ENCODE measurements at regions not wholly inside any gene's neighbourhood (a gene's known extent, or its start where the extent isn't known, plus 50 kb on each side); places are given as distances from the start of the nearest gene placed in this dataset.

DNA sequence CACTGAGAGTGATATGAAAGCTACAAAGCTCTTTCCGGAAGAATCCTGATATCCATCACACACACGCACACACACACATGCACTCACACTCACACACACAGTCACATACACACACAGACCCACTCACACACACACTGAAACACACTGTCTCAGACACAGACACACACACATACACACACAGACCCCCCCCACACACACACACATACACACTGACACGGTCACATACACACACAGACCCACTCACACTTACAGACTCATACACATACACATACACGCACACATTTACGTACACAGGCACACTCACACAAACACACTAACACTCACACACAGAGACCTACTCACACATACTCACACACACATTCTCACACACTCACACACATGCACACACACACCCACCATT is 58.6 kb downstream of the LIG4 start:
- Histone ChIP-seq H3K4me1 (ENCODE audit: control insufficient read depth, insufficient read depth, low read length) (no peaks in the 10 kb centered on the region), H3K9me3 (ENCODE audit: control insufficient read depth, insufficient read depth, low read length) (no peaks in the 10 kb centered on the region), H3K27me3 (ENCODE audit: control insufficient read depth, insufficient read depth, low read length) (no peaks in the 10 kb centered on the region), H3K36me3 (ENCODE audit: control insufficient read depth, insufficient read depth, low read length) (no peaks in the 10 kb centered on the region), H3K27ac (ENCODE audit: low read depth, low read length) (no peak overlapping the region), H3K4me3 (ENCODE audit: low read depth, low read length) (no peak overlapping the region)
- DNase-seq (ENCODE audit: low read depth in 4 of 6, low spot score in 6 of 6): no peak
- WGBS (ENCODE audit: insufficient coverage): 79% methylated on average over 5 of the region's 5 CpGs

DNA sequence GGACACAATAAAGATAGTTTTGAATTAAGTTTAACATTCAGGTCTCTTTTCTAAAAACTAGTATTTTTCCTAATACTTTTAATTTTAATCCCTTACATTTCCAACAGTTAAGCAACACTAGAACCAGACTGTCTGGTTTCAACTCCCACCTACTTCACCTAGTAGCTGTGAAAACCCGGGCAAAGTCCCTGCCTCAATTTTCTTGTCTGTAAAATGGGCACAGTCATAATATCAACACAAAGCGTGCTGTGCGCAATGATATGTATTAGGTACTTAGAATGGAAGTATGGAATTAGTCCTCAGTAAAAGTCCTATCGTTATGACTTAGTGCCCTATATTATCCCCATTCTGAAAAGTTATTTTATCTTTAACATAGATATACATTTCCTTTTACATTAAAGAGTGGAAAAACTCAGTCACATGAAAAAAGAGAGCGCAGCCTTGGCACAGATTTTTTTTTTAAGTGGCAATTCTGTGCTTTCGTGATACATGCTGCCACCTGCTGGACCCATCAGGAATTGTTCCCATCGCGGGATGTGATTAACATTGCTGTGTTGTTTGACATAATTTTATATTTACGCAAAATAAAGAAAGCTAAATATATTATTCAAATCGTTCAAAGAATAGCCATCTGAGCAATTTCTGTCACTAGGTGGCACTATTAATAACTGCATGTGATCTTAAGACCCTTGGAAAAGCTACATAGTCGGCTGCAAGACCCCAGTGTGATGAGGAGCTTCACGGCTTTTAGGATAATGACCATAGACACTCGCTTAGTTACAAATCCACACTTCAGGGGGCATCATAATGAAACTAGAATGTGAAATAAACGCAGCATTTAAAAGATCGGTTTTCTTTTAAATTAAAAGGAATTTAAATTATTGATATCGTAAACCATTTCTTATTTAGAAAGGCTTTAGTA is 59.9 kb downstream of the LIG4 start:
- H3K36me3 ChIP-seq (ENCODE audit: control insufficient read depth, insufficient read depth, low read length): no peaks in the 10 kb centered on the region
- WGBS (ENCODE audit: insufficient coverage): 25% methylated on average over 2 of the region's 16 CpGs
- DNase-seq (ENCODE audit: low read depth in 4 of 6, low spot score in 6 of 6): peak; percentile 28 to 91 (median 56)
- no peak overlapping the region for H3K4me3 ChIP-seq (ENCODE audit: low read depth, low read length)
- H3K27ac ChIP-seq (ENCODE audit: low read depth, low read length): no peak overlapping the region
- H3K4me1 ChIP-seq (ENCODE audit: control insufficient read depth, insufficient read depth, low read length): no peaks in the 10 kb centered on the region
- H3K27me3 ChIP-seq (ENCODE audit: control insufficient read depth, insufficient read depth, low read length): no peaks in the 10 kb centered on the region
- H3K9me3 ChIP-seq (ENCODE audit: control insufficient read depth, insufficient read depth, low read length): no peaks in the 10 kb centered on the region

DNA sequence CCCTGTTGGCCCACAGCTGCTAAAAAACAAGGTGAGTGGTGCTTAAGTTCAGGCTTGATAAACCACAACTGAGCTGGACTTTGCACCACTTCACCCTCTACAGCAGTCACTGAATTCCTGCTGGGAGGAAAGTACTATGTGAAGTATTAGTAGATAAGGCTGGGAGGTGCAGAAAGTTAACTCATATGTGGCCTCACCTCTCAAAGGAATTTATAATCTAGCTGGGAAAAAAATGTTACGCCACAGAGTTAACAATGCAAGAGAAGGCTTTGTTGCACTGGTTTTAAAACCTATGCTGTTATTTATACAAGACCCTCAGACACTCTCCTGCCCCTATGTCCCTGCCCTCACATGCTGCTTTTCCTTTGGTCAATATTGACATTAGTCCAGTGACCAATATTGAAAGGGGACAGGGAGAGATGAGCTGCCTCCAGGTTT is 60.9 kb downstream of the LIG4 start:
- H3K27me3 ChIP-seq (ENCODE audit: control insufficient read depth, insufficient read depth, low read length): no peaks in the 10 kb centered on the region
- no peaks in the 10 kb centered on the region for H3K4me1 ChIP-seq (ENCODE audit: control insufficient read depth, insufficient read depth, low read length)
- DNase-seq (ENCODE audit: low read depth in 4 of 6, low spot score in 6 of 6): no peak
- H3K27ac ChIP-seq (ENCODE audit: low read depth, low read length): no peak overlapping the region
- H3K4me3 ChIP-seq (ENCODE audit: low read depth, low read length): no peak overlapping the region
- H3K9me3 ChIP-seq (ENCODE audit: control insufficient read depth, insufficient read depth, low read length): no peaks in the 10 kb centered on the region
- WGBS (ENCODE audit: insufficient coverage): 100% methylated on average over 1 of the region's 1 CpG
- no peaks in the 10 kb centered on the region for H3K36me3 ChIP-seq (ENCODE audit: control insufficient read depth, insufficient read depth, low read length)

DNA sequence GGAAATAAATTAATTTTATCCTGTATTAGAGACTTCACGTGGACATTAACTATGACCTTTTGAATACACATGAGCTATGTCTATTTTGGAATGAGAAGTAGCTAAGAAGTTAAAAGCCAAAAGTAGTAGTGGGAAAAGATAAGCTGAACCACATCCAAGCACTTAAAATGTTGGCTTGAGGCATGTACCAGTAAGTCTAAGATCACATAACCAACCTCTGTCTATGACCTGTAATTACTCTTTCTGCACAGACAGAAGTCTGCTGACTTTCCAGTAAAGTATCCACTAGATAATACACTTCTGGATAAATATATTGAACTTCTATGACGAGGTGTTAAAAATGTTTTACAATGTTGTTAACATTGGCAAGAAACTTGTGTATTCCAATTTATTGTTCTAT is 68.7 kb downstream of the LIG4 start:
- no peak for DNase-seq (ENCODE audit: low read depth in 4 of 6, low spot score in 6 of 6)
- Histone ChIP-seq H3K27me3 (ENCODE audit: control insufficient read depth, insufficient read depth, low read length) (no peaks in the 10 kb centered on the region), H3K4me3 (ENCODE audit: low read depth, low read length) (no peak overlapping the region), H3K4me1 (ENCODE audit: control insufficient read depth, insufficient read depth, low read length) (no peaks in the 10 kb centered on the region), H3K9me3 (ENCODE audit: control insufficient read depth, insufficient read depth, low read length) (no peaks in the 10 kb centered on the region), H3K36me3 (ENCODE audit: control insufficient read depth, insufficient read depth, low read length) (no peaks in the 10 kb centered on the region), H3K27ac (ENCODE audit: low read depth, low read length) (no peak overlapping the region)
- WGBS (ENCODE audit: insufficient coverage): no CpG with 5 or more reads among the region's 2 CpGs

GRCh38 chr13:108142702-108143436 is 72.5 kb downstream of the LIG4 start:
- Histone ChIP-seq H3K27me3 (ENCODE audit: control insufficient read depth, insufficient read depth, low read length) (no peaks in the 10 kb centered on the region), H3K4me3 (ENCODE audit: low read depth, low read length) (no peak overlapping the region), H3K36me3 (ENCODE audit: control insufficient read depth, insufficient read depth, low read length) (no peaks in the 10 kb centered on the region), H3K9me3 (ENCODE audit: control insufficient read depth, insufficient read depth, low read length) (no peaks in the 10 kb centered on the region), H3K27ac (ENCODE audit: low read depth, low read length) (no peak overlapping the region), H3K4me1 (ENCODE audit: control insufficient read depth, insufficient read depth, low read length) (no peaks in the 10 kb centered on the region)
- WGBS (ENCODE audit: insufficient coverage): no CpG with 5 or more reads among the region's 4 CpGs
- no peak for DNase-seq (ENCODE audit: low read depth in 4 of 6, low spot score in 6 of 6)

DNA sequence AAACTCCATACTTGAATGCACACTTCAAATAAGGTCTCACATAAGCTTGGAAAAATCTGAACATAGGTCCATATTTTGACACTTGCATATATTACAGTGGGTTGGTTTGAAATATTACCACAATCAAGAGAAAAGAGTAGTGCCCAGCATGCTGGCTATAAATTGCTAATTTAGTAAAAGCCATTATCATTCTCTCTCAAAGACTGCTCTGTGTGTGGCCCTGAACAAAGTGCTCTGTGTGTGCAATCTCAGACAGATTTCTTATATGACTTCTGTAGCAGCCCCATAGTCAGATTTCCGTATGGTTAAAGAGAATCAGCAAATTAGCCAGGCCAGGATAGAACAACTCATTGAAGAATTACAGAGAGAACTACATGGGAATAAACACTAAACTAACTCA is 78.2 kb downstream of the LIG4 start:
- H3K9me3 ChIP-seq (ENCODE audit: control insufficient read depth, insufficient read depth, low read length): no peaks in the 10 kb centered on the region
- DNase-seq (ENCODE audit: low read depth in 4 of 6, low spot score in 6 of 6): peak in 2 of 6 donors; percentile 27 to 58
- H3K27me3 ChIP-seq (ENCODE audit: control insufficient read depth, insufficient read depth, low read length): no peaks in the 10 kb centered on the region
- no peak overlapping the region for H3K27ac ChIP-seq (ENCODE audit: low read depth, low read length)
- H3K36me3 ChIP-seq (ENCODE audit: control insufficient read depth, insufficient read depth, low read length): no peaks in the 10 kb centered on the region
- H3K4me1 ChIP-seq (ENCODE audit: control insufficient read depth, insufficient read depth, low read length): no peaks in the 10 kb centered on the region
- no peak overlapping the region for H3K4me3 ChIP-seq (ENCODE audit: low read depth, low read length)
- no CpG with 5 or more reads among the region's 1 CpG for WGBS (ENCODE audit: insufficient coverage)

GRCh38 chr13:108127406-108127805 is 87.9 kb downstream of the LIG4 start:
- no peak for DNase-seq (ENCODE audit: low read depth in 4 of 6, low spot score in 6 of 6)
- Histone ChIP-seq H3K36me3 (ENCODE audit: control insufficient read depth, insufficient read depth, low read length) (no peaks in the 10 kb centered on the region), H3K27ac (ENCODE audit: low read depth, low read length) (no peak overlapping the region), H3K9me3 (ENCODE audit: control insufficient read depth, insufficient read depth, low read length) (no peaks in the 10 kb centered on the region), H3K27me3 (ENCODE audit: control insufficient read depth, insufficient read depth, low read length) (no peaks in the 10 kb centered on the region), H3K4me3 (ENCODE audit: low read depth, low read length) (no peak overlapping the region), H3K4me1 (ENCODE audit: control insufficient read depth, insufficient read depth, low read length) (no peaks in the 10 kb centered on the region)

DNA sequence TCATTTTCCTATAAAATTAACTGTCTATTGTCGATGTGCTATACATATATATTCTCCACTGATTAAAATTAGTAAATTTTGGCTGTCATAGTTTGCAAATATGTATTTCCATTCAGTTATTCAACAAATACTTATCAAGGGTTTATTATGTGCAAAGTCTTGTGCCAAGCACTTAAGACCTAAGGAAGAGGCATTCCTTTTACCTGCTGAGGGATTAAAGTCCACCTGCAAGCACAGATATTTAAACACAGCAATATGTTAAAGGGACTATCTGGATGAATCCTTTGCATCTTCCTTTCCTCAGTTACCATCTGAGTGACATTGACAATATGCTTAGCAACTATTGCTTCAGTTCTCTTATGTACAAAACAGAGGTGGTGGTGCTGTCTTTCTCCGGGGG is 89.3 kb downstream of the LIG4 start:
- no CpG with 5 or more reads among the region's 2 CpGs for WGBS (ENCODE audit: insufficient coverage)
- no peaks in the 10 kb centered on the region for H3K27me3 ChIP-seq (ENCODE audit: control insufficient read depth, insufficient read depth, low read length)
- no peaks in the 10 kb centered on the region for H3K9me3 ChIP-seq (ENCODE audit: control insufficient read depth, insufficient read depth, low read length)
- H3K36me3 ChIP-seq (ENCODE audit: control insufficient read depth, insufficient read depth, low read length): no peaks in the 10 kb centered on the region
- no peak overlapping the region for H3K27ac ChIP-seq (ENCODE audit: low read depth, low read length)
- no peak overlapping the region for H3K4me3 ChIP-seq (ENCODE audit: low read depth, low read length)
- no peak for DNase-seq (ENCODE audit: low read depth in 4 of 6, low spot score in 6 of 6)
- no peaks in the 10 kb centered on the region for H3K4me1 ChIP-seq (ENCODE audit: control insufficient read depth, insufficient read depth, low read length)

DNA sequence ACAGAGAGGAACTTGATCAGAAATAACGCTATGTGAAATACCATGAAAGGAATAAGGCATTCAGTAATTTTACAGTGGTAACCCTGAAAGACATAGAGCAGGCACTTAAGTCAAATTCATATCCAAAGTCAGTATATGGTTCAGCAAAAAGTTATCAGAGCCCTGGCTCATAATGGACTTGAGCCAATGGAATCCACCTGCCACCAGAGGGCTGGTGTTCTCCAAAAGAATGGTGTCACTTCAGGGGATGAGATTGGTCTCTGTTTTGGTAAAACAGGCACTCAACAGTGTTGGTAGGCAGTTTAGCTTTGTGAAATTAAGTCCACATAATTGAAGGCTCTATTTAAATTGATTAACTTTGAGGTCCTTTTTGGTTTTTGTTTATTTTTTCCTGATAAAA is 93.9 kb downstream of the LIG4 start:
- Histone ChIP-seq H3K27ac (ENCODE audit: low read depth, low read length) (no peak overlapping the region), H3K36me3 (ENCODE audit: control insufficient read depth, insufficient read depth, low read length) (no peaks in the 10 kb centered on the region), H3K9me3 (ENCODE audit: control insufficient read depth, insufficient read depth, low read length) (no peaks in the 10 kb centered on the region), H3K4me3 (ENCODE audit: low read depth, low read length) (no peak overlapping the region), H3K4me1 (ENCODE audit: control insufficient read depth, insufficient read depth, low read length) (no peaks in the 10 kb centered on the region), H3K27me3 (ENCODE audit: control insufficient read depth, insufficient read depth, low read length) (no peaks in the 10 kb centered on the region)
- no peak for DNase-seq (ENCODE audit: low read depth in 4 of 6, low spot score in 6 of 6)
- WGBS (ENCODE audit: insufficient coverage): no CpG with 5 or more reads among the region's 1 CpG

DNA sequence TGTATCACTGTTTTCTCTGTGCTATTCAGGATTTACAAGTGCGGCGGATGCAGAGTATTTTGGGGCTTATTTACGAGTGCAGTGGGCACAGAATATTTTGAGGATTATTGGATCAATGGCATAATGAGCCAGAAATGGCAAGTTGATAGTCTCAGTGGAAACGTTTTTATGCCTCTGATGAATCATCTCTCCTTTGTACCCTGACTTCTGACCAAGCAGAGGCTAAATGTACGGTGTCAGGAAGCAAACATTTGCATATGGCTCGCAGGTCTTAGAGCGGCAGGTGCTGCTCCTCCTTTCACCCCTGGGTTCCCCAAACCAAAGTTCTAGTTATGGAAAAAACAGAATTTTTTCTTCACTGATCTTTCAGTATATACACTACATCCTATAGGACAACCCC is 94.5 kb downstream of the LIG4 start:
- H3K27ac ChIP-seq (ENCODE audit: low read depth, low read length): no peak overlapping the region
- 45% methylated on average over 5 of the region's 7 CpGs for WGBS (ENCODE audit: insufficient coverage)

More for the DNA sequence above, 94.5 kb downstream of the LIG4 start:
- no peaks in the 10 kb centered on the region for H3K4me1 ChIP-seq (ENCODE audit: control insufficient read depth, insufficient read depth, low read length)
- H3K36me3 ChIP-seq (ENCODE audit: control insufficient read depth, insufficient read depth, low read length): no peaks in the 10 kb centered on the region
- H3K9me3 ChIP-seq (ENCODE audit: control insufficient read depth, insufficient read depth, low read length): no peaks in the 10 kb centered on the region
- DNase-seq (ENCODE audit: low read depth in 4 of 6, low spot score in 6 of 6): no peak
- no peaks in the 10 kb centered on the region for H3K27me3 ChIP-seq (ENCODE audit: control insufficient read depth, insufficient read depth, low read length)
- H3K4me3 ChIP-seq (ENCODE audit: low read depth, low read length): peak overlapping the region; percentile 33
